Adrenal gland (tissue), 9 donors: ENCODE measurements at regions not wholly inside any gene's neighbourhood (a gene's known extent, or its start where the extent isn't known, plus 50 kb on each side); places are given as distances from the start of the nearest gene placed in this dataset.

Experiments
- DNase-seq, 7 donors: peaks; one replicate each; pipeline ENCODE4 v3.0.0-alpha.2; 2019 to 2020
- H3K27ac ChIP-seq, 5 donors: fragments of 200-600 bp; sonication (generic) in 4 of 5; 1 replicate in 3 of 5; 2 replicates in 2 of 5; pipeline versions ENCODE4 v1.5.1 to v1.8.0; 2016 to 2020; ENCODE audit warnings: mild to moderate bottlenecking in 1 of 5
- H3K27me3 ChIP-seq: fragments of 200-600 bp; 2 replicates; pipeline ENCODE4 v1.8.0; 2021
- H3K36me3 ChIP-seq, 2 donors: fragments of 200-600 bp; replicated peaks in 1 of 2; 1 replicate in 1 of 2; 2 replicates in 1 of 2; pipeline versions ENCODE4 v1.5.1 to v1.8.0; 2018 to 2022
- H3K4me1 ChIP-seq, 2 donors: fragments of 200-600 bp; replicated peaks in 1 of 2; 1 replicate in 1 of 2; 2 replicates in 1 of 2; pipeline versions ENCODE4 v1.5.1 to v1.8.0; 2018 to 2021
- H3K4me3 ChIP-seq, 4 donors: fragments of 200-600 bp; sonication (generic) in 3 of 4; one replicate each; pipeline ENCODE4 v1.5.1; 2016 to 2018
- H3K9me3 ChIP-seq, 3 donors: fragments of 200-600 bp; sonication (generic) in 1 of 3; replicated peaks in 1 of 3; 1 replicate in 2 of 3; 2 replicates in 1 of 3; pipeline versions ENCODE4 v1.5.1 to v1.8.0; 2016 to 2021
- CTCF ChIP-seq, 6 experiments: fragments of 450-650 bp in 4 of 6; fragments of 200-600 bp in 2 of 6; sonication (generic) in 1 of 6; IDR thresholded peaks; 1 replicate in 5 of 6; 2 replicates in 1 of 6; pipeline versions ENCODE4 v1.5.1 to v1.8.0; 2016 to 2021; ENCODE audit warnings: antibody characterized with exemption in 6 of 6, mild to moderate bottlenecking in 2 of 6, moderate library complexity in 1 of 6
- POLR2A ChIP-seq, 2 donors: fragments of 450-650 bp; IDR thresholded peaks; one replicate each; pipeline ENCODE4 v1.6.1; 2017; ENCODE audit warnings: antibody characterized with exemption in 2 of 2, mild to moderate bottlenecking in 2 of 2, moderate library complexity in 1 of 2
- WGBS, 4 donors: extraction: QIAGEN DNeasy Blood & Tissue Kit in 2 of 4; methylation state at CpG; one replicate each; pipeline versions ENCODE4 v1.1.5 to v1.1.7; 2013 to 2017; 5-methylcytosine and 5-hydroxymethylcytosine counted together
- intact Hi-C, 2 donors: fragments of 100-400 bp; cut with DNase I; formaldehyde crosslinking; loops; one replicate each; pipeline versions ENCODE4 v1.14.1 to v1.15.0; 2022 to 2023
- donor health status: healthy with polysubstance abuse.
- donor health status: Bipolar disorder and iron deficiency.
- donor health status: DM: yes; HTN: yes; CAD: no.
- donor health status: DM: no; HTN: no; CAD: no.
- donor health status: DM: no; HTN: no; CAD: no.

GRCh38 chr2:59924346-59924745 lies 629.1 kb downstream of the BCL11A start:
- Histone ChIP-seq H3K9me3 (no peaks in the 10 kb centered on the region), H3K4me1 (no peaks in the 10 kb centered on the region), H3K27me3 (no peaks in the 10 kb centered on the region), H3K36me3 (no peaks in the 10 kb centered on the region), H3K27ac (no peak overlapping the region), H3K4me3 (no peak overlapping the region)
- intact Hi-C loops = no loop called here
- DNase-seq = no peak
- no peak for TF ChIP-seq POLR2A (IDR thresholded peaks at IDR 0.05)
- no peak for TF ChIP-seq CTCF (IDR thresholded peaks at IDR 0.05)
- WGBS, 4 donors = 82 to 90% (median 87%) methylated on average over 1 of the region's 1 CpG

- Histone ChIP-seq H3K4me1 (no peaks in the 10 kb centered on the region), H3K9me3 (no peaks in the 10 kb centered on the region), H3K4me3 (no peak overlapping the region), H3K27me3 (no peaks in the 10 kb centered on the region), H3K36me3 (no peaks in the 10 kb centered on the region), H3K27ac (no peak overlapping the region)
- intact Hi-C loops = no loop called here
- 95 to 99% (median 97%) methylated on average over 4 of the region's 4 CpGs for WGBS, 4 donors
- TF ChIP-seq POLR2A (IDR thresholded peaks at IDR 0.05) = no peak
- DNase-seq = no peak
Observed at GRCh38 chr2:59922450-59922849, 631.0 kb downstream of the BCL11A start.

- H3K27me3 ChIP-seq = no peaks in the 10 kb centered on the region
- no peak for TF ChIP-seq POLR2A (IDR thresholded peaks at IDR 0.05)
- TF ChIP-seq CTCF (IDR thresholded peaks at IDR 0.05) = no peak
- WGBS, 4 donors = 88 to 91% (median 89%) methylated on average over 4 of the region's 4 CpGs
- H3K9me3 ChIP-seq = no peaks in the 10 kb centered on the region
- no peak for DNase-seq
- intact Hi-C loops = no loop called here
- H3K4me3 ChIP-seq = no peak overlapping the region
- H3K36me3 ChIP-seq = no peaks in the 10 kb centered on the region
- no peaks in the 10 kb centered on the region for H3K4me1 ChIP-seq
- no peak overlapping the region for H3K27ac ChIP-seq
Observed at GRCh38 chr2:59921743-59922142, 631.7 kb downstream of the BCL11A start.

GRCh38 chr2:59920961-59921360 lies 632.5 kb downstream of the BCL11A start:
- H3K4me1 ChIP-seq = no peaks in the 10 kb centered on the region
- TF ChIP-seq POLR2A (IDR thresholded peaks at IDR 0.05) (no peak), CTCF (IDR thresholded peaks at IDR 0.05) (no peak)
- H3K27ac ChIP-seq = no peak overlapping the region
- H3K27me3 ChIP-seq = no peaks in the 10 kb centered on the region
- no peak for DNase-seq
- intact Hi-C loops = no loop called here
- H3K4me3 ChIP-seq = no peak overlapping the region
- H3K36me3 ChIP-seq = no peaks in the 10 kb centered on the region
- H3K9me3 ChIP-seq = no peaks in the 10 kb centered on the region
- WGBS, 4 donors = 79 to 95% (median 81%) methylated on average over 4 of the region's 4 CpGs

- Histone ChIP-seq H3K4me1 (no peaks in the 10 kb centered on the region), H3K9me3 (no peaks in the 10 kb centered on the region), H3K4me3 (no peak overlapping the region), H3K27ac (no peak overlapping the region), H3K27me3 (no peaks in the 10 kb centered on the region), H3K36me3 (no peaks in the 10 kb centered on the region)
- TF ChIP-seq POLR2A (IDR thresholded peaks at IDR 0.05) = no peak
- no peak for TF ChIP-seq CTCF (IDR thresholded peaks at IDR 0.05)
- DNase-seq = no peak
- WGBS, 4 donors = 74 to 83% (median 75%) methylated on average over 4 of the region's 4 CpGs
- intact Hi-C loops = no loop called here
Observed at GRCh38 chr2:59920307-59920706, 633.1 kb downstream of the BCL11A start.
